DMS79 (cell line): ENCODE measurements at regions not wholly inside any gene's neighbourhood (a gene's known extent, or its start where the extent isn't known, plus 50 kb on each side); places are given as distances from the start of the nearest gene placed in this dataset.

Experiments used
- DNase-seq: peaks from one replicate; lab custom pipeline; 2025; lab: John Stamatoyannopoulos, UW

GRCh38 chr14:71202881-71203280 is 295.6 kb downstream of the PCNX1 start:
- no peak for DNase-seq

GRCh38 chr14:71203306-71203705 is 296.0 kb downstream of the PCNX1 start:
- DNase-seq: no peak

- no peak for DNase-seq
These were observed 297.0 kb downstream of the PCNX1 start for GRCh38 chr14:71204231-71204630.

GRCh38 chr14:71204768-71205167 is 297.5 kb downstream of the PCNX1 start:
- DNase-seq: no peak

- DNase-seq: no peak
These were observed 298.9 kb downstream of the PCNX1 start for GRCh38 chr14:71206123-71206522.

GRCh38 chr14:71206766-71207371 is 299.6 kb downstream of the PCNX1 start:
- no peak for DNase-seq

GRCh38 chr14:71208702-71209357 is 301.6 kb downstream of the PCNX1 start:
- DNase-seq: no peak

- no peak for DNase-seq
These were observed 302.6 kb downstream of the PCNX1 start for GRCh38 chr14:71209888-71210287.

- no peak for DNase-seq
These were observed 304.8 kb downstream of the PCNX1 start for GRCh38 chr14:71212093-71212492.

- DNase-seq: no peak
These were observed 305.4 kb downstream of the PCNX1 start for GRCh38 chr14:71212683-71213107.

GRCh38 chr14:71214241-71214640 is 307.0 kb downstream of the PCNX1 start:
- no peak for DNase-seq

- no peak for DNase-seq
These were observed 313.2 kb downstream of the PCNX1 start for GRCh38 chr14:71220462-71220861.

- DNase-seq: no peak
These were observed 313.9 kb downstream of the PCNX1 start for GRCh38 chr14:71221119-71221518.

- DNase-seq: no peak
These were observed 317.9 kb downstream of the PCNX1 start for GRCh38 chr14:71225113-71225512.

GRCh38 chr14:71228711-71229110 is 321.5 kb downstream of the PCNX1 start:
- DNase-seq: no peak

- DNase-seq: no peak
These were observed 322.6 kb downstream of the PCNX1 start for GRCh38 chr14:71229875-71230274.

- DNase-seq: no peak
These were observed 323.6 kb downstream of the PCNX1 start for GRCh38 chr14:71230897-71231296.

GRCh38 chr14:71231521-71232393 is 324.5 kb downstream of the PCNX1 start:
- no peak for DNase-seq

- DNase-seq: no peak
These were observed 325.2 kb downstream of the PCNX1 start for GRCh38 chr14:71232506-71232905.

GRCh38 chr14:71235875-71236274 is 328.6 kb downstream of the PCNX1 start:
- no peak for DNase-seq

- no peak for DNase-seq
These were observed 329.2 kb downstream of the PCNX1 start for GRCh38 chr14:71236487-71236886.

GRCh38 chr14:71237556-71237955 is 330.3 kb downstream of the PCNX1 start:
- peak; percentile 82 for DNase-seq

GRCh38 chr14:71238835-71239234 is 331.6 kb downstream of the PCNX1 start:
- DNase-seq: no peak
